ENCODE measurements at regions not wholly inside any gene's neighbourhood (a gene's known extent, or its start where the extent isn't known, plus 50 kb on each side); places are given as distances from the start of the nearest gene placed in this dataset.

DNA sequence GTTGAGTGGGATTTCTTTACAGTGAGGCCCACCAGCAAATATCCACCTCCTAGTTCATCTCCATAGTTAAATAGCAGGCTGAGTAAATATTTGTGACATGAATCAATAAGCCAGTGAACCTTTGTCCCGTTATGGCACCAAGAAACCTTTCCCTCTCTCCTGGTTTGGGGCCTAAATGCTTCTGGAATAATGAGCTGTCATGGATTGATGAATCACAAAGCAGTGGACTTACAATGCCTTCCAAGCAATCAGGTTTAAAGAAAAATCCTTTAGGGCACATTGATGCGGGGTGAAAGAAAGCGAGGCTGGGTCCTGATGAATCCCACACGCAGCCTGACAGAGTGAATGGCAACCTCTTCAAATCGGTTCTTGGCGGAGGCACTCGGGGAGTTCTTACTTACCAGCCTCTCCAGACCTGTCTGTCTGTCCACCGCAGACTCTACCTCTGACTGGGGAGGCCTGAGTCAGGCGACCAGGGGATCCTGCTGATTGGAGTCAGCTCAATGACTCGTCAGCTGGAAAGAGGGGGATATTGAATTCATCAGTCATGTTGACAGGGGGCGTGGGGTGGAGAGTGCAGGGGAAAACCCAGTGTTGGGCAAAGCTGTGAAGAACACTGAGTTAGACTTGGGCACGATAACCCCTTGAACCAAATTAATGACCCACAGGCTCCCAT is 247.3 kb downstream of the PLPP3 start:
- H3K36me3 Mint-ChIP-seq (ENCODE audit: low read depth): no peaks in the 10 kb centered on the region
- no peak for ATAC-seq
- peaks cover 5% of the 10 kb centered on the region for H3K4me1 Mint-ChIP-seq (ENCODE audit: low read depth)
- no peak overlapping the region for H3K27ac Mint-ChIP-seq
- no peaks in the 10 kb centered on the region for H3K9me3 Mint-ChIP-seq (ENCODE audit: insufficient read depth)
- H3K27me3 Mint-ChIP-seq (ENCODE audit: low read depth): no peaks in the 10 kb centered on the region
- ChIA-PET CTCF (no interaction called here), POLR2A (no interaction called here)
- no peak overlapping the region for H3K4me3 Mint-ChIP-seq
- DNase-seq: no peak

DNA sequence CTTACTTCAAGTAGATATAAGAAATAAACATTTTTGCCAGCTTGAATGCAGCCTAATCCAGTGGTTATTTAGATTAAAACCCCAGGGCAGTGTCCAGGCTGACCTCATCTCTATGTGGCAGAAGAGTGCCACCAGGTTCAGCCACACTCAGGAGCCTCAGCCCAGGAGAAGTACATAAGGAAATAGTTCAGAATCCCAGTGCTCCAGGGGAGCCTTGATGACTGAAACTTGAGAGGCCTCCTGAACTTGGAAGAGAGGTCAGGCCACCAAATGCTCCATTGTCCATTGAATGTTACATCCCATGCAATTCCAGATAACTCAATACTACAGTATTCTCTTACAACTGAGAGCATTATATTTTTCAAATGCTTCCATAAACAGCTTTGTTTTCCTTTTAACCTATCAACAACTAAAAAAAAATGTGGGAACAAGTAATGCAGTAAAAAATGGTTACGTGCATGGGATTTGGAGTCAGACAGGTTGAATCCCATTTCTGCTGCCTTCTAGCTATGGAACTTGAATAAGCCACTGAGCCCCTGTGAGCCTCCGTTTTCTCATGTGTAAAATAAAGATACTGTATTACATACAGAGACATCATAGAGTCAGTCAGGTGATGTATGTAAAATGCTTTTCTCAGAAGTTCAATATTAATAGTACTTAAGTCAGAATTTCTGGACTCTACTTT is 248.0 kb downstream of the PLPP3 start:
- Mint-ChIP-seq H3K9me3 (ENCODE audit: insufficient read depth) (no peaks in the 10 kb centered on the region), H3K27me3 (ENCODE audit: low read depth) (no peaks in the 10 kb centered on the region), H3K4me1 (ENCODE audit: low read depth) (peaks cover 5% of the 10 kb centered on the region), H3K36me3 (ENCODE audit: low read depth) (no peaks in the 10 kb centered on the region), H3K27ac (no peak overlapping the region), H3K4me3 (no peak overlapping the region)
- DNase-seq (no peak), ATAC-seq (no peak)
- ChIA-PET POLR2A (no interaction called here), CTCF (no interaction called here)

DNA sequence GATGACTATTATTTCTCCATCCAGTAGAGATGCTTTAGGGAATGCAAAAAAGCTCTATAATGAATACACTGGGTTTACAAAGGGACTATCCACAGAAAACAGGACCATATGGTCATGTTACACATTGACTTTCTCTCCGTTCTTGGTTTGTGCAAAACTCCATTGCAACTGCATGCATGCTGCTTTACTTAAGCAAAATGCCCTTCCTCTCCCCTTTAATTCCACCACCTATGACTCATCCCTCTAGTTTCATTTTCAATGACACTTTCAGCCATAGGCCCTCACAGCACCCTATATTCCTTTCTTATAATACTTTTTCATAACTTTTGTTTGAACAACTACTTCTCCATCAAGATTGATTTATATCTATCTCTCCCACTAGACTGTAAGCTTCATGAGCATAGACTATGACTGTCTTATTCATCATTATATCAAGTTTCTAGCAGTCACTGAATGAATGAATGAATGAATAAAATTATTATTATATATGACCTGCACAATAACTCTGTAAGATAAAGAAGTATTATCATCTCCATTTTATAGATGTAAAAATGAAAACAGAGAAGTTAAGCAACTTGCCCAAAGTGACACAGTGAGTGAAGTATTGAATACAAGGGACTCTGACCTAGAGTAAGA is 248.9 kb downstream of the PLPP3 start:
- Mint-ChIP-seq H3K36me3 (ENCODE audit: low read depth) (no peaks in the 10 kb centered on the region), H3K27me3 (ENCODE audit: low read depth) (no peaks in the 10 kb centered on the region), H3K27ac (no peak overlapping the region), H3K4me1 (ENCODE audit: low read depth) (peaks cover 5% of the 10 kb centered on the region), H3K9me3 (ENCODE audit: insufficient read depth) (no peaks in the 10 kb centered on the region), H3K4me3 (no peak overlapping the region)
- ATAC-seq (no peak), DNase-seq (no peak)
- CTCF ChIA-PET: no interaction called here
- POLR2A ChIA-PET: no interaction called here

DNA sequence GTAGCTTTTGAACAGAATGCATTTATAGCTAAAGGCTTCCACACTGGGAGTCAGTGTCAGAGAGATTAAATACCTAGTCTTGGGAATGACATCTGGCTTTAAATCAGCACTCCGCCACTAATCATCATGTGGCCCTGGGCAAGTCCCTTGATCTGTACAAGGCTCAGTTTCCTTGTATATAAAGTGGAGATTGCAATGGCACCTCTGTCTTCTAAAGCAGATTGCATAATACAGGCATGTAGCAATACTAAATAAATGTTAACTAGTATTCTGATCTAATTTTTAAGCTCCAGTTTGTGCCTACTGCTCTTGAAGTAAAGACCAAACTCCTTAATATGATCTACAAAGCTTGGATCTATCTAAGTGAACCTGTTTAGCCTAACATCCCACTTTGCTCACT is 249.4 kb downstream of the PLPP3 start:
- no peak for ATAC-seq

DNA sequence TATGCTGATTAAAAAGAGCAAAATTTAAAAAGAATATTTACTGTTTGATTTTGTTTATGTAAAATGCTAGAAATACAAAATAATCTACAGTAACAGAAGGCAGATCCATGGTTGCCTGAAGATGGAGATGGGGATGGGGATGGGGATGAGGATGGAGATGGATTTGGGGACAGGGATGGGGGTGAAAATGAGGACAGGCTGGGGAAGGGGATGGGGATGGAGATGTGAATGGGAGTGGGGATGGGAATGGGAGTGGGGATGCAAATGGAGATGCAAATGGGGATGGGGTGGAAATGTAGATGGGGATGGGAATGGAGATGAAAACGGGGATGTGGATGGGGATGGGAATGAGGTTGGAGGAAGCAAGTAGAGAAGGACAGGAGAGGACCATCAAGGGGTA is 252.2 kb downstream of the PLPP3 start:
- ChIA-PET POLR2A (no interaction called here), CTCF (no interaction called here)
- H3K9me3 Mint-ChIP-seq (ENCODE audit: insufficient read depth): no peaks in the 10 kb centered on the region
- H3K36me3 Mint-ChIP-seq (ENCODE audit: low read depth): no peaks in the 10 kb centered on the region
- H3K4me3 Mint-ChIP-seq: no peak overlapping the region
- no peak overlapping the region for H3K27ac Mint-ChIP-seq
- no peaks in the 10 kb centered on the region for H3K27me3 Mint-ChIP-seq (ENCODE audit: low read depth)
- ATAC-seq (no peak), DNase-seq (no peak)
- H3K4me1 Mint-ChIP-seq (ENCODE audit: low read depth): peaks cover 5% of the 10 kb centered on the region

More for the DNA sequence above, 249.4 kb downstream of the PLPP3 start:
- ChIA-PET POLR2A (no interaction called here), CTCF (no interaction called here)
- Mint-ChIP-seq H3K36me3 (ENCODE audit: low read depth) (no peaks in the 10 kb centered on the region), H3K4me3 (no peak overlapping the region), H3K27me3 (ENCODE audit: low read depth) (no peaks in the 10 kb centered on the region), H3K27ac (no peak overlapping the region), H3K4me1 (ENCODE audit: low read depth) (peaks cover 5% of the 10 kb centered on the region), H3K9me3 (ENCODE audit: insufficient read depth) (no peaks in the 10 kb centered on the region)
- DNase-seq: no peak

DNA sequence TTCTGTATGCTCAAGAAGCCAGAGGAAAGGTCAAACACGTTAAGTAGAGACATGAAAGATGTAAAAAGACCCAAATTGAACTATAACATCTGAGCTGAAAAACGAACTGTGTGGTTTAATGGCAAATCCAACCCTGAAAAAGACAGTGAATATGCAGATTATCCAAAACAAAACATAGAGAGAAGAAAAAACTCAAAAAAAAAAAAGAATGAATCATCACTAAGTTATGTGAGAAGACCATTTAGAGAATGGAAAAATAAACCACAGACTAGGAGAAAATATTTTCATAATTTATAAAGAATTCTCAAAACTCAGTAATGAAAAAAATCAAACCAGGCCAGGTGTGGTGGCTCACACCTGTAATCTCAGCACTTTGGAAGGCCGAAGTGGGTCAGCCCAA is 253.3 kb downstream of the PLPP3 start:
- Mint-ChIP-seq H3K4me1 (ENCODE audit: low read depth) (peaks cover 5% of the 10 kb centered on the region), H3K4me3 (no peak overlapping the region), H3K27ac (no peak overlapping the region), H3K9me3 (ENCODE audit: insufficient read depth) (no peaks in the 10 kb centered on the region), H3K27me3 (ENCODE audit: low read depth) (no peaks in the 10 kb centered on the region), H3K36me3 (ENCODE audit: low read depth) (no peaks in the 10 kb centered on the region)
- ATAC-seq: no peak
- ChIA-PET CTCF (no interaction called here), POLR2A (no interaction called here)
- no peak for DNase-seq

DNA sequence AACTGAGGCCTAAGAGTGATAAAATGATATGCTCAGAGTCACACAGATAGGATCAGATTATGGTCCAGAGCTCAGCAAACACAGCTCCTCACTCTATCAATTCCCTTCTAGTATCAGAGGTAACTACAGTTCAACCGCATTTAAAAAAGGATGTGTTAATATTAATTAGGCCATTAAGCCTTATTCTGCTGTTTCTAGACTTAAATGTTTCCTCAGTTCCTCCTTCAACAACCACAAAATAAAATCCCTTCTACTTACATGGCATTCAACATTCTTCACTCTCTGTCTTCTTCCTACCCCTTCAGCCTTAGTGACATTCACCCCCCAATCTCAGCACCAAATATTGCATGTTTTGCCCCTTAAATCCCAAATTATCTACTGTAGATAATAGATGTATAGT is 254.9 kb downstream of the PLPP3 start:
- ATAC-seq (no peak), DNase-seq (no peak)
- no peaks in the 10 kb centered on the region for H3K27me3 Mint-ChIP-seq (ENCODE audit: low read depth)
- H3K4me3 Mint-ChIP-seq: no peak overlapping the region
- POLR2A ChIA-PET: no interaction called here
- no peaks in the 10 kb centered on the region for H3K4me1 Mint-ChIP-seq (ENCODE audit: low read depth)
- no peak overlapping the region for H3K27ac Mint-ChIP-seq
- CTCF ChIA-PET: no interaction called here
- H3K36me3 Mint-ChIP-seq (ENCODE audit: low read depth): no peaks in the 10 kb centered on the region
- no peaks in the 10 kb centered on the region for H3K9me3 Mint-ChIP-seq (ENCODE audit: insufficient read depth)

DNA sequence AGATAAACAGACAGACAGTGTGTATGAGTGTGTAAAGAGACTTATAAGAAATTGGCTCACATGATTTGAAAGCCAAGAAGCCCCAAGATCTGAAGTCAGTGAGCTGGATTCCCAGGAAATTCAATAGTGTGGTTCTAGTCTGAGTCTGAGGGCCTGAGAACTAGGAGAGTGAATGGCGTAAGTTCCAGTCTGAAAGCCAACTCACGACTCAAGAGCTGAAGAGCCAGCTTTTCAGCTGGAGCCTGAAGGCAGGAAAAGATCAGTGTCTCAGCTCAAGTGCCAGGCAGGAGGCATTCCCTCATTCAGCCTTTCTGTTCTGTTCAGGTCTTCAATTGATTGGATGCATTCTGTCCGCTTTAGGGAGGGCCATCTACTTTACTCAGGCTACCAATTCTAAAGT is 257.2 kb downstream of the PLPP3 start:
- no peak for DNase-seq
- Mint-ChIP-seq H3K4me1 (ENCODE audit: low read depth) (no peaks in the 10 kb centered on the region), H3K4me3 (no peak overlapping the region), H3K36me3 (ENCODE audit: low read depth) (no peaks in the 10 kb centered on the region), H3K27ac (no peak overlapping the region), H3K9me3 (ENCODE audit: insufficient read depth) (no peaks in the 10 kb centered on the region), H3K27me3 (ENCODE audit: low read depth) (no peaks in the 10 kb centered on the region)
- ChIA-PET POLR2A (no interaction called here), CTCF (no interaction called here)
- ATAC-seq: no peak

DNA sequence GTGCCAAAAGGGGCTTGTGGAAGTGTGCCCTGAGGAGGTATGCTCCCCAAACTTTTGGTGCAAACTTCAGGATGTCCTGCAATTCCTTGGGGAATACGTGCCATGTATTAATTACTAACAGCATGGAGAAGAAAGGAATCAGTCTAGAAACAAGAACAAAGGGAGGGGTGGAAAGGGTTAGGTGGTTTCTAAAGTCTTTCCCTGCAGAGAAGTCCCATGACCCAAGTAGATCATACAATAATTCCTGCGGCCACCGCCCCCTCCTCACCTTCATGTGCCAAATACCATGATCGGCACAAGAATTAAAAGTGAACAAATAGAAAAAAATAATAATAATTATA is 258.2 kb downstream of the PLPP3 start:
- no peak for ATAC-seq
- H3K36me3 Mint-ChIP-seq (ENCODE audit: low read depth): no peaks in the 10 kb centered on the region
- H3K4me3 Mint-ChIP-seq: no peak overlapping the region
- no peaks in the 10 kb centered on the region for H3K27me3 Mint-ChIP-seq (ENCODE audit: low read depth)
- H3K9me3 Mint-ChIP-seq (ENCODE audit: insufficient read depth): no peaks in the 10 kb centered on the region
- H3K27ac Mint-ChIP-seq: no peak overlapping the region
- POLR2A ChIA-PET: no interaction called here
- no peak for DNase-seq
- no peaks in the 10 kb centered on the region for H3K4me1 Mint-ChIP-seq (ENCODE audit: low read depth)
- CTCF ChIA-PET: no interaction called here

DNA sequence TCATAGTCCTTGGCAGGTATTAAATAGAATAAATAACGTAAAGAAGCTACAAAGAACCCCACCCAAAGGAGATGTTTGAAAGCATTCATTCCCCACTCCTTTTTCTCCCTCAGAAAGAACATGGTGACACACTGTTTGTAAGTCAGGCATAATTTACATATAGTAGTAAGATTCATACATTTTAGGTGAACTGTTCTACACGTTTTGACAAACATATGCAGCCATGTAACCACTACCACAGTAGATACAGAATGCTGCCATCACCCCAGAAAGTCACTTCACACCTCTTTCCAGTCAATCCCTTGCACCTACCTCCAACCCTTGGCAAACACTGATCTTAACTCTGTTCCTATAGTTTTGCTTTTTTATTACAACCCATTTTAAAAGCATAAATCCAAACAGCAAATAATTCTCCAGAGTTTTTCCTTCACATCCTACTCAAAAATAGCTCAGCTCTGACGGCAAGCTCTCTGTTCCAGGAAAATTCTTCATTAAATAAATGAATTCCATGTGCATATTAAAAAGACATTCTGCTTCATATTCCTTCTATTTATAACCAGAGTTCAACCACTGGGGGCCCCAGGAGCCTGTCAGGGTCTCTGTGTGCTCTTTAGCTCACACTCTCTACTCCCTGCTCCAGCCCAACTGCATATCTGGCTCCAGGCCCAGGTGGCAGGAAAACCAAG is 258.8 kb downstream of the PLPP3 start:
- H3K36me3 Mint-ChIP-seq (ENCODE audit: low read depth): no peaks in the 10 kb centered on the region
- no peaks in the 10 kb centered on the region for H3K9me3 Mint-ChIP-seq (ENCODE audit: insufficient read depth)
- H3K27me3 Mint-ChIP-seq (ENCODE audit: low read depth): no peaks in the 10 kb centered on the region
- ATAC-seq: no peak
- DNase-seq: no peak
- ChIA-PET POLR2A (no interaction called here), CTCF (no interaction called here)
- no peak overlapping the region for H3K4me3 Mint-ChIP-seq
- no peak overlapping the region for H3K27ac Mint-ChIP-seq
- no peaks in the 10 kb centered on the region for H3K4me1 Mint-ChIP-seq (ENCODE audit: low read depth)

DNA sequence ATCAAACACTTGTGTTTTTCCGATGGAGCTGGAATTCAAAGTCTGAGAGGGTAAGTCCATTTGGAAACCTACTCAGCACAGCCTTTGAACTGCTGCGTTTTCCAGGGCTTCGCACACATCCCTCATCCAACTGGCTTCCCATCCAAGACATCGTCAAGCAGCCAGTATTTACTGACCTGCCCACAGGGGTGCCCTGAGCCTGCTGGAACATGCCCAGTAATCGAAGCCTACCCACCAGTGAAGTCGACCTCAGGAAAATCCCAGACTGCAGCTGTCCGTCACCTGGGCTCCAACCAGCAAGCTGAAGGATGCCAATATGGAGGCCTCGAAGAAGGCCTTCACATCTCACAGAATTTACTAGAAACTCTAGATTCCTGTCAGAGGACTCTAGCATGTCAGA is 261.6 kb downstream of the PLPP3 start:
- Mint-ChIP-seq H3K4me1 (ENCODE audit: low read depth) (no peaks in the 10 kb centered on the region), H3K4me3 (no peak overlapping the region), H3K9me3 (ENCODE audit: insufficient read depth) (peaks cover 3% of the 10 kb centered on the region), H3K27me3 (ENCODE audit: low read depth) (no peaks in the 10 kb centered on the region), H3K36me3 (ENCODE audit: low read depth) (no peaks in the 10 kb centered on the region), H3K27ac (no peak overlapping the region)
- DNase-seq: no peak
- ATAC-seq: no peak
- ChIA-PET POLR2A (no interaction called here), CTCF (no interaction called here)

DNA sequence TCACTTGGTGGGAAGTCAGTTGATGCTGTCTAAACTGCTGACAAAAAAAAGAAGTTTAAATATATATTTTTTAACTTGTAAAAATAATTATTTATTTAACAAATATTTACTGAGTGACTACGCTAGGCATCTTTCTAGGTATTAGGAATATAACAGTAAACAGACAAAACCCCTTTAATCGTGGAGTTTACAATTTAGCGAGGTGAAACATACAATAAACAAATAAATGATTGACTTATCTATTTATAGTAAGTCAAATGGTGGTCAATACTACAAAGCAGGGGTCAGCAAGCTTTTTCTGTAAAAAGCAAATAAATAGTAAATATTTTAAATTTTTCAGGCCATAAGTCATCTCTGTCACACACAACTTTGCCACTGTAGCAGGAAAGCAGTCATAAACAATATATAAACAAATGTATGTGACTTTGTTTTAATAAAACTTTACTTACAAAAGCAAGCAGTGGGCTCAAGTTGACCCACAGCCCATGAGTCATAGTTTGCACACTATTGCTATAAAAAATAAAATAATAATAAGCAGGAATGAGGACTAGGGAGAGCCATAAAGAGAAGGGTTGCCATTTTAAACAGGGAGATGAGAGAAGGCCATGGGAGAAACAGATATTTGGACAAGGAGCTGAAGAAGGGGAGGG is 263.9 kb downstream of the PLPP3 start:
- Mint-ChIP-seq H3K27me3 (ENCODE audit: low read depth) (no peaks in the 10 kb centered on the region), H3K9me3 (ENCODE audit: insufficient read depth) (peaks cover 3% of the 10 kb centered on the region), H3K4me1 (ENCODE audit: low read depth) (no peaks in the 10 kb centered on the region), H3K4me3 (no peak overlapping the region), H3K36me3 (ENCODE audit: low read depth) (no peaks in the 10 kb centered on the region), H3K27ac (no peak overlapping the region)
- DNase-seq (no peak), ATAC-seq (no peak)
- ChIA-PET POLR2A (no interaction called here), CTCF (no interaction called here)

Measured in activated CD8-positive, alpha-beta T cell treated with anti-CD3 and anti-CD28 coated beads, Interleukin-2, amount 10 ng/mL, durations not matched to agents 7 days and 5 days (primary cell).